GM23248 (cell line): ENCODE measurements at regions not wholly inside any gene's neighbourhood (a gene's known extent, or its start where the extent isn't known, plus 50 kb on each side); places are given as distances from the start of the nearest gene placed in this dataset.

Experiments used
- DNase-seq: peaks from one replicate; pipeline ENCODE4 v3.0.0-alpha.2; 2015
- H2AFZ ChIP-seq: fragments of 200-600 bp; sonication (generic); 2 replicates; pipeline ENCODE4 v1.6.1; 2016; ENCODE audit warnings: antibody characterized with exemption
- H3F3A ChIP-seq: fragments of 200-600 bp; sonication (generic); 2 replicates; pipeline ENCODE4 v1.6.1; 2016; ENCODE audit warnings: mild to moderate bottlenecking, antibody characterized with exemption, mixed run types; ENCODE audit not compliant: insufficient read depth
- H3K27ac ChIP-seq: fragments of 200-600 bp; sonication (generic); 2 replicates; pipeline ENCODE4 v1.5.1; 2016; ENCODE audit warnings: mild to moderate bottlenecking
- H3K27me3 ChIP-seq: fragments of 200-600 bp; sonication (generic); replicated peaks from 2 replicates; pipeline ENCODE4 v1.6.1; 2016; ENCODE audit warnings: mild to moderate bottlenecking; ENCODE audit not compliant: insufficient read depth
- H3K36me3 ChIP-seq: fragments of 200-600 bp; sonication (generic); 2 replicates; pipeline ENCODE4 v1.6.1; 2016; ENCODE audit warnings: low read depth, mild to moderate bottlenecking
- H3K4me1 ChIP-seq: fragments of 200-600 bp; sonication (generic); 2 replicates; pipeline ENCODE4 v1.6.1; 2016; ENCODE audit warnings: mild to moderate bottlenecking; ENCODE audit not compliant: insufficient read depth
- H3K4me2 ChIP-seq: fragments of 200-600 bp; sonication (generic); one replicate; pipeline ENCODE4 v1.6.1; 2016; ENCODE audit warnings: mild to moderate bottlenecking; ENCODE audit not compliant: unreplicated experiment
- H3K4me3 ChIP-seq: fragments of 200-600 bp; sonication (generic); 2 replicates; pipeline ENCODE4 v1.5.1; 2016; ENCODE audit warnings: mild to moderate bottlenecking
- H3K79me2 ChIP-seq: fragments of 200-600 bp; sonication (generic); 2 replicates; pipeline ENCODE4 v1.6.1; 2016; ENCODE audit warnings: mild to moderate bottlenecking; ENCODE audit not compliant: insufficient read depth
- H3K9ac ChIP-seq: fragments of 200-600 bp; sonication (generic); 2 replicates; pipeline ENCODE4 v1.6.1; 2016; ENCODE audit warnings: mild to moderate bottlenecking
- H3K9me2 ChIP-seq: fragments of 200-600 bp; sonication (generic); 2 replicates; pipeline ENCODE4 v1.6.1; 2016; ENCODE audit warnings: mixed run types, mild to moderate bottlenecking, moderate library complexity; ENCODE audit not compliant: insufficient read depth
- H3K9me3 ChIP-seq: fragments of 200-600 bp; sonication (generic); one replicate; pipeline ENCODE4 v1.6.1; 2017; ENCODE audit warnings: low read depth
- H4K20me1 ChIP-seq: fragments of 200-600 bp; sonication (generic); 2 replicates; pipeline ENCODE4 v1.6.0; 2016; ENCODE audit not compliant: insufficient read depth
- EZH2 ChIP-seq: fragments of 200-600 bp; sonication (generic); IDR thresholded peaks from 2 replicates; pipeline ENCODE4 v1.6.1; 2018; ENCODE audit warnings: antibody characterized with exemption, mild to moderate bottlenecking; ENCODE audit not compliant: insufficient read depth, poor library complexity, severe bottlenecking
- EZH2phosphoT487 ChIP-seq: fragments of 200-600 bp; sonication (generic); IDR thresholded peaks from 2 replicates; pipeline ENCODE4 v1.6.1; 2018; ENCODE audit warnings: antibody characterized with exemption, moderate library complexity, mild to moderate bottlenecking, low read depth; ENCODE audit not compliant: insufficient read depth
- WGBS, 2 experiments: methylation state at CpG; one replicate each; pipeline ENCODE4 v1.1.6; 2015 to 2017; ENCODE audit warnings: low lambda C conversion rate in 2 of 2, low coverage in 1 of 2; ENCODE audit errors: missing lambda C conversion rate in 2 of 2; 5-methylcytosine and 5-hydroxymethylcytosine counted together
- in situ Hi-C: fragments of 300-500 bp; cut with MboI; formaldehyde crosslinking; loops from 2 replicates; pipeline ENCODE4 v1.15.0; 2020

DNA sequence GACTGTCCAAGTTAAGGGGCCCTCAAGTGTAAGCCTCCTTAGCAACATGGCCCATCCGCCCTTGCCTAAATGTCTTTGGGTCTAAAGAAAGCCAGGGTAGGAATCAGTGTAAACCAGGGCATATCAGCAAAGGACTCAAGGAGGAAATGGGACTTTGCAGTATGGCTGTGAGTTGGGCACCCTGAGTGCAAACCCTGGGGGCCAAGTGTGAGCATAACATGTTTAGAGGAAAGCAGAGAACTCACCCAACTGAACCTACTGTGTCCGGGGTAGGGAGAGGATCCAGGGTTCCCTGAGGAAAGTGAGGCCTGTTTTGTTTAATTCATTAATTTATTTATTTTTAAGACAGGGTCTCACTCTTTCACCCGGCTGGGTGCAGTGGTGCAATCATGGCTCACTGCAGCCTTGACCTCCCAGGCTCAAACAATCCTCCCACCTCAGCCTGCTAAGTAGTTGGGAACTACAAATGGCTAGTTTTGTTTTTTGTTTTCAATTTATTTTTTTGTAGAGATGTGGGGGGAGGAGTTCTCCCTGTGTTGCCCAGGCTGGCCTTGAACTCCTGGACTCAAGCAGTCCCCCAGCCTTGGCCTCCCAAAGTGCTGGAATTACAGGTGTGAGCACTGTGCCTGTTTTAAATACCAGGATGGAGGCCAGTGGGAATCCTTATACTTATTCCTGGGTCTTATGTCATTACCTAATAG lies 51.0 kb upstream of the ACTR3 start:
- H3F3A ChIP-seq = peaks cover 16% of the 10 kb centered on the region
- H3K4me2 ChIP-seq = no peak overlapping the region
- no peaks in the 10 kb centered on the region for H3K79me2 ChIP-seq
- H3K9me2 ChIP-seq = no peaks in the 10 kb centered on the region
- H3K36me3 ChIP-seq = no peaks in the 10 kb centered on the region
- H3K27me3 ChIP-seq = no peaks in the 10 kb centered on the region
- TF ChIP-seq EZH2phosphoT487 = no peak
- TF ChIP-seq EZH2 = no peak
- H3K4me1 ChIP-seq = peaks cover 12% of the 10 kb centered on the region
- no peak overlapping the region for H3K9ac ChIP-seq
- H2AFZ ChIP-seq = no peak overlapping the region
- no peaks in the 10 kb centered on the region for H3K9me3 ChIP-seq
- H4K20me1 ChIP-seq = no peaks in the 10 kb centered on the region
- no peak for DNase-seq
- H3K4me3 ChIP-seq = no peak overlapping the region
- WGBS, 2 experiments = 91 to 98% methylated on average over 3 of the region's 3 CpGs
- H3K27ac ChIP-seq = no peak overlapping the region
- in situ Hi-C loops = no loop called here

GRCh38 chr2:113838277-113838676 lies 51.6 kb upstream of the ACTR3 start:
- Histone ChIP-seq H4K20me1 (no peaks in the 10 kb centered on the region), H3K9me3 (no peaks in the 10 kb centered on the region), H3K4me1 (peaks cover 10% of the 10 kb centered on the region), H2AFZ (no peak overlapping the region), H3F3A (peaks cover 13% of the 10 kb centered on the region), H3K79me2 (no peaks in the 10 kb centered on the region), H3K27ac (no peak overlapping the region), H3K4me2 (no peak overlapping the region), H3K9me2 (no peaks in the 10 kb centered on the region), H3K36me3 (no peaks in the 10 kb centered on the region), H3K27me3 (no peaks in the 10 kb centered on the region), H3K9ac (no peak overlapping the region), H3K4me3 (no peak overlapping the region)
- in situ Hi-C loops = no loop called here
- no peak for DNase-seq
- TF ChIP-seq EZH2 (no peak), EZH2phosphoT487 (no peak)
- 94 to 97% methylated on average over 2 of the region's 2 CpGs for WGBS, 2 experiments

DNA sequence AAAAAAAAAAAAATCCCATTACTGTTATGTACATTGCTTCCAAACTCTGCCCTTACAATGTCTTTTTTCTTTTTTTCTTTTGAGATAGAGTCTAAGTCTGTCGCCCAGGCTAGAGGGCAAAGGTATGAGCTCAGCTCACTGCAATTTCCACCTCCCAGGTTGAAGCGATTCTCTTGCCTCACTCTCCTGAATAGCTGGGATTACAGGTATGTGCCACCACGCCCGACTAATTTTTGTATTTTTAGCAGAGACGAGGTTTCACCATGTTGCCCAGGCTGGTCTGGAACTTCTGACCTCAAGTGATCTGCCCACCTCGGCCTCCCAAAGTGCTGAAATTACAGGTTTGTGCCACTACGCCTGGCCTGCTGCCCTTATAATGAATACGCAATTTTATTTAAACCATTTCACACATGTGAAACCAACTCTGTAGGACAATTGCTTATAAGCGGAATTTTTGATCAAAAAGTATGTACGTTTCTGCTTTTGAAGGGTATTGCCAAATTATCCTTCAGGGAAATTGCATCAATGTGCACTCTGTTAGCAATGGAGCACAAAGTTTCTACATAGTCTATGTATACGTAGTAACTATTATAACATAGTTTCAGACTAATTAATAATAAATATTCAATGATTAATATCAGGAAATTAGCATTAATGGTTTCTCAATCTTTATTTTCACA lies 55.7 kb upstream of the ACTR3 start:
- DNase-seq = no peak
- Histone ChIP-seq H3K4me1 (no peaks in the 10 kb centered on the region), H3K79me2 (no peaks in the 10 kb centered on the region), H4K20me1 (no peaks in the 10 kb centered on the region), H3K36me3 (no peaks in the 10 kb centered on the region), H3K9ac (no peak overlapping the region), H3K4me3 (no peak overlapping the region), H2AFZ (no peak overlapping the region), H3K9me3 (no peaks in the 10 kb centered on the region), H3K4me2 (no peak overlapping the region), H3K27ac (no peak overlapping the region), H3F3A (no peaks in the 10 kb centered on the region; the same call in 1 of the 2 replicates), H3K9me2 (no peaks in the 10 kb centered on the region), H3K27me3 (no peaks in the 10 kb centered on the region)
- in situ Hi-C loops = no loop called here
- no peak for TF ChIP-seq EZH2phosphoT487
- no peak for TF ChIP-seq EZH2
- 76 to 81% methylated on average over 11 of the region's 11 CpGs for WGBS, 2 experiments

DNA sequence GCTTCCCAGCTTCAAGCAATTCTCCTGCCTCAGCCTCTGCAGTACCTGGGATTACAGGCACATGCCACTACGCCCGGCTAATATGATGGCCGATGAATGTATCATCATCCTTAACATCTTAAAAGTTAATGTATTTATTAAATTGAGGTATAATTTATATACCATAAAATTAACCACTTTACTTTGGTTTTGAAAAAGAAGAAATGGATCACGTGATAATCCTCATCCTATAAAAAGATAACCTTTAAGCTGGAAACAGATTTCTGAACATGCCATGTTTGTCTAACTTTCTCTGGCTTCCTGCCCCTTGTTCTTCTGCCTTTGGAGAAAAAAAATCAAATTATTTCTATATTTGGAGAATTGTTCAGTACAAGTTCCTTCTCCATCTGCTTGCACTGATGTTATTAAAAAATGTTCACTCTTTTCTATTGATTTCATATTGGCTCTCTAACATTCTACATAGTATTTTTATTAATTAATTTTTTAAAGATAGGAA lies 57.0 kb upstream of the ACTR3 start:
- Histone ChIP-seq H2AFZ (no peak overlapping the region), H3K79me2 (no peaks in the 10 kb centered on the region), H3F3A (no peaks in the 10 kb centered on the region; the same call in 1 of the 2 replicates), H3K36me3 (no peaks in the 10 kb centered on the region), H3K4me1 (no peaks in the 10 kb centered on the region), H4K20me1 (no peaks in the 10 kb centered on the region), H3K9me3 (no peaks in the 10 kb centered on the region), H3K9me2 (no peaks in the 10 kb centered on the region), H3K9ac (no peak overlapping the region), H3K27ac (no peak overlapping the region), H3K27me3 (no peaks in the 10 kb centered on the region), H3K4me2 (no peak overlapping the region), H3K4me3 (no peak overlapping the region)
- in situ Hi-C loops = no loop called here
- WGBS, 2 experiments = 74 to 80% methylated on average over 4 of the region's 4 CpGs
- no peak for DNase-seq
- no peak for TF ChIP-seq EZH2phosphoT487
- TF ChIP-seq EZH2 = no peak
